ENCODE measurements at regions not wholly inside any gene's neighbourhood (a gene's known extent, or its start where the extent isn't known, plus 50 kb on each side); places are given as distances from the start of the nearest gene placed in this dataset.

DNA sequence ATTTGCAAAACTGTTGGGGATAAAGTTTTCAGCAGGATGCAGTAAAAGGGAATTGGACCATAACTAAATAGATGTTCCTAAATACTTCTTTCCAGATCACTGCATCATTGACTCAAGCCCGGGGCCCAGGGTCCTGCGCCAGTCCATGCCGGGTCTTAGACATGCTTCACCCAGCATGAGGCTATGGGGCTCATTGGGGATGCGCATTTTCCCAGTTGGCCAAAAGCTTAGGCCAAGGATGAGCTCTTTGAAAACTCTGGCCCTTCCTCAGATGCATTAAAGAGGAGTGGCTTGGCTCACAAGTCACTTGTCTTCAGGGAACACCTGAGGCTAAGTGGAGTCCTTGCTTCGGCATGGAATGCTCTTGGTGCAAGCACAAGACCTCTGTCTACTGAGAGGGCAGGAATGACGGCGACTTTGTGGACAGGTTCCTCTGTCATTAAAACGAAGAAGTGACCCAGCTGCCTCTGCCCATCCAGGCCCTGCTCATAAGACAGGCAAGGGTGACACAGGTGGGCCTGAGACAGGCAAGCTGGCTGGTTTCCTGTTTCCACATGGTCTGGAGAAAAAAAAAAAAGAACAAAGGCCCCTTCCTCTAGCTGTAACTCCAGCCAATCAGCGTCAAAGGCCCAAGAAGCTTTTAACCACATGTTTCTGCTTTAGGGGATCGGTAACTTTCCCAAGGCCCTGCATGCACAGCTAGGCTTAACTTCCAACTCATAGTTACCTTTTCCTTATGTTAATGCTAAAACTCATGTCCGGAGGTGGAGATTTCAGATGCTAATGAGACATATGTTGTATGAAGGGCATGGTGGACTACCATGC lies 81.4 kb upstream of the CDH4 start:
- no peaks in the 10 kb centered on the region for H3F3A ChIP-seq (replicated peaks; ENCODE audit: insufficient read depth)
- H3K79me2 ChIP-seq (ENCODE audit: insufficient read depth) = no peaks in the 10 kb centered on the region
- H3K9me2 ChIP-seq = no peaks in the 10 kb centered on the region
- H2AFZ ChIP-seq (ENCODE audit: low read depth) = no peak overlapping the region
- H3K4me1 ChIP-seq (ENCODE audit: control insufficient read depth in 1 of 2, insufficient read depth in 2 of 2, low read depth in 1 of 2, low read length in 1 of 2) = no peaks in the 10 kb centered on the region
- TF ChIP-seq CHD2 (IDR thresholded peaks at IDR 0.05; ENCODE audit: low read length, partially characterized antibody) (no peak), NRF1 (IDR thresholded peaks at IDR 0.05; ENCODE audit: low read depth, low read length) (no peak), POLR2AphosphoS5 (IDR thresholded peaks at IDR 0.05; ENCODE audit: low read depth, low read length) (no peak), ELF1 (IDR thresholded peaks at IDR 0.05) (no peak)
- no peak overlapping the region for H3K9ac ChIP-seq
- ChIA-PET POLR2A (no interaction called here), CTCF (no interaction called here)
- no peaks in the 10 kb centered on the region for H3K27me3 ChIP-seq (ENCODE audit: insufficient read depth)
- H3K27ac ChIP-seq (ENCODE audit: low read depth in 2 of 2, low read length in 1 of 2) = no peak overlapping the region
- no peaks in the 10 kb centered on the region for H3K9me3 ChIP-seq
- no peak overlapping the region for H3K4me2 ChIP-seq
- H3K4me3 ChIP-seq (ENCODE audit: low read depth in 2 of 2, low read length in 1 of 2) = no peak overlapping the region
- DNase-seq = no peak
- WGBS (ENCODE audit: low lambda C conversion rate) = 29% methylated on average over 11 of the region's 11 CpGs
- no peaks in the 10 kb centered on the region for H3K36me3 ChIP-seq (replicated peaks in 1 of 2; ENCODE audit: control insufficient read depth in 1 of 2, insufficient read depth in 2 of 2, low read length in 1 of 2)
- H4K20me1 ChIP-seq (ENCODE audit: insufficient read depth) = no peaks in the 10 kb centered on the region

DNA sequence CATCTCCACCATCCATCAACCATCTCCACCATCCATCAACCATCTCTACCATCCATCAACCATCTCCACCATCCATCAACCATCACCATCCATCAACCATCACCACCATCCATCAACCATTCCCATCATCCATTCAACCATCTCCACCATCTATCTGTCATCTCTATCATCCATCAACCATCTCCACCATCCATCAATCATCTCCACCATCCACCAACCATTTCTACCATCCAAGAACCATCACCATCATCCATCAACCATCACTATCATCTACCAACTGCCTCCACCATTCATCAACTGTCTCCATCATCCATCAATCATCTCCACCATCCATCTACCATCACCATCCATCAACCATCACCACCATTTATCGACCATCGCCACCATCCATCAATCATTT lies 78.8 kb upstream of the CDH4 start:
- H3K4me2 ChIP-seq = no peak overlapping the region
- no peak overlapping the region for H3K9ac ChIP-seq
- H3K4me1 ChIP-seq (ENCODE audit: control insufficient read depth in 1 of 2, insufficient read depth in 2 of 2, low read depth in 1 of 2, low read length in 1 of 2) = no peaks in the 10 kb centered on the region
- TF ChIP-seq, protein P1, sequence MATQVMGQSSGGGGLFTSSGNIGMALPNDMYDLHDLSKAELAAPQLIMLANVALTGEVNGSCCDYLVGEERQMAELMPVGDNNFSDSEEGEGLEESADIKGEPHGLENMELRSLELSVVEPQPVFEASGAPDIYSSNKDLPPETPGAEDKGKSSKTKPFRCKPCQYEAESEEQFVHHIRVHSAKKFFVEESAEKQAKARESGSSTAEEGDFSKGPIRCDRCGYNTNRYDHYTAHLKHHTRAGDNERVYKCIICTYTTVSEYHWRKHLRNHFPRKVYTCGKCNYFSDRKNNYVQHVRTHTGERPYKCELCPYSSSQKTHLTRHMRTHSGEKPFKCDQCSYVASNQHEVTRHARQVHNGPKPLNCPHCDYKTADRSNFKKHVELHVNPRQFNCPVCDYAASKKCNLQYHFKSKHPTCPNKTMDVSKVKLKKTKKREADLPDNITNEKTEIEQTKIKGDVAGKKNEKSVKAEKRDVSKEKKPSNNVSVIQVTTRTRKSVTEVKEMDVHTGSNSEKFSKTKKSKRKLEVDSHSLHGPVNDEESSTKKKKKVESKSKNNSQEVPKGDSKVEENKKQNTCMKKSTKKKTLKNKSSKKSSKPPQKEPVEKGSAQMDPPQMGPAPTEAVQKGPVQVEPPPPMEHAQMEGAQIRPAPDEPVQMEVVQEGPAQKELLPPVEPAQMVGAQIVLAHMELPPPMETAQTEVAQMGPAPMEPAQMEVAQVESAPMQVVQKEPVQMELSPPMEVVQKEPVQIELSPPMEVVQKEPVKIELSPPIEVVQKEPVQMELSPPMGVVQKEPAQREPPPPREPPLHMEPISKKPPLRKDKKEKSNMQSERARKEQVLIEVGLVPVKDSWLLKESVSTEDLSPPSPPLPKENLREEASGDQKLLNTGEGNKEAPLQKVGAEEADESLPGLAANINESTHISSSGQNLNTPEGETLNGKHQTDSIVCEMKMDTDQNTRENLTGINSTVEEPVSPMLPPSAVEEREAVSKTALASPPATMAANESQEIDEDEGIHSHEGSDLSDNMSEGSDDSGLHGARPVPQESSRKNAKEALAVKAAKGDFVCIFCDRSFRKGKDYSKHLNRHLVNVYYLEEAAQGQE (IDR thresholded peaks at IDR 0.05; ENCODE audit: low read depth, low read length) = no peak
- TF ChIP-seq, protein P2, sequence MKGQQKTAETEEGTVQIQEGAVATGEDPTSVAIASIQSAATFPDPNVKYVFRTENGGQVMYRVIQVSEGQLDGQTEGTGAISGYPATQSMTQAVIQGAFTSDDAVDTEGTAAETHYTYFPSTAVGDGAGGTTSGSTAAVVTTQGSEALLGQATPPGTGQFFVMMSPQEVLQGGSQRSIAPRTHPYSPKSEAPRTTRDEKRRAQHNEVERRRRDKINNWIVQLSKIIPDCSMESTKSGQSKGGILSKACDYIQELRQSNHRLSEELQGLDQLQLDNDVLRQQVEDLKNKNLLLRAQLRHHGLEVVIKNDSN (IDR thresholded peaks at IDR 0.05; ENCODE audit: borderline replicate concordance, low read depth) = no peak
- TF ChIP-seq MEF2A (IDR thresholded peaks at IDR 0.05; ENCODE audit: borderline replicate concordance, low read depth) (no peak), SIN3A (IDR thresholded peaks at IDR 0.05; ENCODE audit: borderline replicate concordance, low read depth, low read length) (no peak), RFX5 (IDR thresholded peaks at IDR 0.05; ENCODE audit: low read length) (no peak), POLR2AphosphoS5 (IDR thresholded peaks at IDR 0.05; ENCODE audit: low read depth, low read length) (no peak), ELF1 (IDR thresholded peaks at IDR 0.05) (no peak), MXI1 (IDR thresholded peaks at IDR 0.05; ENCODE audit: low read depth, low read length) (no peak), CHD2 (IDR thresholded peaks at IDR 0.05; ENCODE audit: low read length, partially characterized antibody) (no peak), FOSL2 (IDR thresholded peaks at IDR 0.05; ENCODE audit: borderline replicate concordance, low read depth) (no peak), FOXJ3 (CRISPR knock-in tag; IDR thresholded peaks at IDR 0.05) (no peak)
- TF ChIP-seq, protein P3, sequence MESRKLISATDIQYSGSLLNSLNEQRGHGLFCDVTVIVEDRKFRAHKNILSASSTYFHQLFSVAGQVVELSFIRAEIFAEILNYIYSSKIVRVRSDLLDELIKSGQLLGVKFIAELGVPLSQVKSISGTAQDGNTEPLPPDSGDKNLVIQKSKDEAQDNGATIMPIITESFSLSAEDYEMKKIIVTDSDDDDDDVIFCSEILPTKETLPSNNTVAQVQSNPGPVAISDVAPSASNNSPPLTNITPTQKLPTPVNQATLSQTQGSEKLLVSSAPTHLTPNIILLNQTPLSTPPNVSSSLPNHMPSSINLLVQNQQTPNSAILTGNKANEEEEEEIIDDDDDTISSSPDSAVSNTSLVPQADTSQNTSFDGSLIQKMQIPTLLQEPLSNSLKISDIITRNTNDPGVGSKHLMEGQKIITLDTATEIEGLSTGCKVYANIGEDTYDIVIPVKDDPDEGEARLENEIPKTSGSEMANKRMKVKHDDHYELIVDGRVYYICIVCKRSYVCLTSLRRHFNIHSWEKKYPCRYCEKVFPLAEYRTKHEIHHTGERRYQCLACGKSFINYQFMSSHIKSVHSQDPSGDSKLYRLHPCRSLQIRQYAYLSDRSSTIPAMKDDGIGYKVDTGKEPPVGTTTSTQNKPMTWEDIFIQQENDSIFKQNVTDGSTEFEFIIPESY (IDR thresholded peaks at IDR 0.05; ENCODE audit: borderline replicate concordance, low read depth) = no peak
- TF ChIP-seq, protein P4, sequence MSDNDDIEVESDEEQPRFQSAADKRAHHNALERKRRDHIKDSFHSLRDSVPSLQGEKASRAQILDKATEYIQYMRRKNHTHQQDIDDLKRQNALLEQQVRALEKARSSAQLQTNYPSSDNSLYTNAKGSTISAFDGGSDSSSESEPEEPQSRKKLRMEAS (IDR thresholded peaks at IDR 0.05; ENCODE audit: low read depth) = no peak
- 58% methylated on average over 2 of the region's 2 CpGs for WGBS (ENCODE audit: low lambda C conversion rate)
- no peaks in the 10 kb centered on the region for H3K36me3 ChIP-seq (replicated peaks in 1 of 2; ENCODE audit: control insufficient read depth in 1 of 2, insufficient read depth in 2 of 2, low read length in 1 of 2)
- no peak overlapping the region for H2AFZ ChIP-seq (ENCODE audit: low read depth)
- no peak overlapping the region for H3K27ac ChIP-seq (ENCODE audit: low read depth in 2 of 2, low read length in 1 of 2)
- DNase-seq = no peak
- H3K4me3 ChIP-seq (ENCODE audit: low read depth in 2 of 2, low read length in 1 of 2) = no peak overlapping the region
- H4K20me1 ChIP-seq (ENCODE audit: insufficient read depth) = no peaks in the 10 kb centered on the region
- H3K9me2 ChIP-seq = no peaks in the 10 kb centered on the region
- no peaks in the 10 kb centered on the region for H3K9me3 ChIP-seq
- H3K79me2 ChIP-seq (ENCODE audit: insufficient read depth) = no peaks in the 10 kb centered on the region
- no peaks in the 10 kb centered on the region for H3K27me3 ChIP-seq (ENCODE audit: insufficient read depth)
- CTCF ChIA-PET = no interaction called here
- POLR2A ChIA-PET = no interaction called here
- H3F3A ChIP-seq (replicated peaks; ENCODE audit: insufficient read depth) = no peaks in the 10 kb centered on the region

All from SK-N-SH (cell line).